ENCODE measurements at regions not wholly inside any gene's neighbourhood (a gene's known extent, or its start where the extent isn't known, plus 50 kb on each side); places are given as distances from the start of the nearest gene placed in this dataset.

- Histone ChIP-seq H3K27me3 (ENCODE audit: insufficient read depth, low read length) (no peaks in the 10 kb centered on the region), H3K36me3 (ENCODE audit: insufficient read depth, low read depth, low read length) (no peaks in the 10 kb centered on the region), H3K9ac (ENCODE audit: low read depth, low read length) (no peak overlapping the region), H3K4me1 (ENCODE audit: insufficient read depth, low read length) (no peaks in the 10 kb centered on the region; the same call in 1 of the 2 replicates), H3K4me3 (ENCODE audit: low read length) (no peak overlapping the region), H3K27ac (ENCODE audit: low read length) (no peak overlapping the region), H3K9me3 (ENCODE audit: insufficient read depth, low read depth, low read length) (no peaks in the 10 kb centered on the region)
These were observed 53.1 kb downstream of the ATXN3L start for GRCh38 chrX:13266641-13267345.

GRCh38 chrX:13265549-13266132, 54.2 kb downstream of the ATXN3L start:
- no peak overlapping the region for H3K4me3 ChIP-seq (ENCODE audit: low read length)
- H3K36me3 ChIP-seq (ENCODE audit: insufficient read depth, low read depth, low read length), result no peaks in the 10 kb centered on the region
- no peaks in the 10 kb centered on the region; the same call in 1 of the 2 replicates for H3K4me1 ChIP-seq (ENCODE audit: insufficient read depth, low read length)
- no peaks in the 10 kb centered on the region for H3K27me3 ChIP-seq (ENCODE audit: insufficient read depth, low read length)
- H3K9me3 ChIP-seq (ENCODE audit: insufficient read depth, low read depth, low read length), result no peaks in the 10 kb centered on the region
- no peak overlapping the region for H3K27ac ChIP-seq (ENCODE audit: low read length)
- no peak overlapping the region for H3K9ac ChIP-seq (ENCODE audit: low read depth, low read length)

- H3K36me3 ChIP-seq (ENCODE audit: insufficient read depth, low read depth, low read length), result no peaks in the 10 kb centered on the region
- no peaks in the 10 kb centered on the region for H3K27me3 ChIP-seq (ENCODE audit: insufficient read depth, low read length)
- no peak overlapping the region for H3K4me3 ChIP-seq (ENCODE audit: low read length)
- no peak overlapping the region for H3K9ac ChIP-seq (ENCODE audit: low read depth, low read length)
- H3K4me1 ChIP-seq (ENCODE audit: insufficient read depth, low read length), result no peaks in the 10 kb centered on the region; the same call in 1 of the 2 replicates
- H3K27ac ChIP-seq (ENCODE audit: low read length), result no peak overlapping the region
- no peaks in the 10 kb centered on the region for H3K9me3 ChIP-seq (ENCODE audit: insufficient read depth, low read depth, low read length)
These were observed 54.7 kb downstream of the ATXN3L start for GRCh38 chrX:13265111-13265510.

GRCh38 chrX:13263560-13264251, 56.1 kb downstream of the ATXN3L start:
- no peak overlapping the region for H3K9ac ChIP-seq (ENCODE audit: low read depth, low read length)
- no peak overlapping the region for H3K4me3 ChIP-seq (ENCODE audit: low read length)
- H3K27me3 ChIP-seq (ENCODE audit: insufficient read depth, low read length), result no peaks in the 10 kb centered on the region
- H3K9me3 ChIP-seq (ENCODE audit: insufficient read depth, low read depth, low read length), result no peaks in the 10 kb centered on the region
- no peaks in the 10 kb centered on the region; the same call in 1 of the 2 replicates for H3K4me1 ChIP-seq (ENCODE audit: insufficient read depth, low read length)
- no peak overlapping the region for H3K27ac ChIP-seq (ENCODE audit: low read length)
- no peaks in the 10 kb centered on the region for H3K36me3 ChIP-seq (ENCODE audit: insufficient read depth, low read depth, low read length)

DNA sequence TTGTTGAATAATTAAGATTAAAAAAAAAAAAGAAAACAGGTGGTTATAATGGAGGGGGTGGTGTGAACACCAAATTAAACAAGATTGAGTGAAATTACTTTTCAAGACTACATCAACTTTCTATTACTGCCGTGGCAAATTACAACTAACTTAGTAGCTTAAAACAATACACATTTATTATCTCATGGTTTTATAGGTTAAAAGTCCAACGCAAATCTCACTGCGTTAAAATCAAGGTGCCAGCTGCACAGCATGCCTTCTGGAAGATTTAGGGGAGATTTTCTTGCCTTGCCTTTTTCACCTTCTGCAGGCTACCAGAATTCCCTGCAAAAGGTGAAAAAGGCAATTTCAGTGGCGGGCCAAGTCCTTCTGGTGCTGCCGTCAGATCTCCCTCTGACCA, 58.5 kb downstream of the ATXN3L start:
- no peaks in the 10 kb centered on the region for H3K9me3 ChIP-seq (ENCODE audit: insufficient read depth, low read depth, low read length)
- H3K4me1 ChIP-seq (ENCODE audit: insufficient read depth, low read length), result no peaks in the 10 kb centered on the region; the same call in 1 of the 2 replicates
- no peaks in the 10 kb centered on the region for H3K36me3 ChIP-seq (ENCODE audit: insufficient read depth, low read depth, low read length)
- no peak overlapping the region for H3K4me3 ChIP-seq (ENCODE audit: low read length)
- H3K27me3 ChIP-seq (ENCODE audit: insufficient read depth, low read length), result no peaks in the 10 kb centered on the region
- H3K9ac ChIP-seq (ENCODE audit: low read depth, low read length), result no peak overlapping the region
- no peak overlapping the region for H3K27ac ChIP-seq (ENCODE audit: low read length)

DNA sequence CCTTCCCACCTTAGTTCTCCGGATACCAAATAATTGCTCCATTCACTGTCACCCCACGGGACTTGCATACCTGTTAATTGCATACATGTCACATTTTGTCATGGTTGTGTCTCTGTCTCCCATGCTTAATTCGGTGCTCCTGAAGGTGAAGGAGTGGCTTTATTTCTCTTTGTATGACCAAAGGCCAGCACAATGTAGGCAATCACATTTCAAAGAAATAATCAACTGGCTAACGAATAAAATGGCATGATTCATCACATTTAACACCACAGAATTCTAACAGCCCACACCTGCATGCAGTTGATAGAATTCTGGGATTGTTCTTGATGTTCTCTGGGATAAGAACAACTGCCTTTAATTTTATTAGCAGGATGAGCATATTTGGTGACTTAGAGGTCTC, 59.3 kb downstream of the ATXN3L start:
- Histone ChIP-seq H3K27ac (ENCODE audit: low read length) (no peak overlapping the region), H3K36me3 (ENCODE audit: insufficient read depth, low read depth, low read length) (no peaks in the 10 kb centered on the region), H3K4me3 (ENCODE audit: low read length) (no peak overlapping the region), H3K9ac (ENCODE audit: low read depth, low read length) (no peak overlapping the region), H3K27me3 (ENCODE audit: insufficient read depth, low read length) (no peaks in the 10 kb centered on the region), H3K4me1 (ENCODE audit: insufficient read depth, low read length) (no peaks in the 10 kb centered on the region), H3K9me3 (ENCODE audit: insufficient read depth, low read depth, low read length) (no peaks in the 10 kb centered on the region)

DNA sequence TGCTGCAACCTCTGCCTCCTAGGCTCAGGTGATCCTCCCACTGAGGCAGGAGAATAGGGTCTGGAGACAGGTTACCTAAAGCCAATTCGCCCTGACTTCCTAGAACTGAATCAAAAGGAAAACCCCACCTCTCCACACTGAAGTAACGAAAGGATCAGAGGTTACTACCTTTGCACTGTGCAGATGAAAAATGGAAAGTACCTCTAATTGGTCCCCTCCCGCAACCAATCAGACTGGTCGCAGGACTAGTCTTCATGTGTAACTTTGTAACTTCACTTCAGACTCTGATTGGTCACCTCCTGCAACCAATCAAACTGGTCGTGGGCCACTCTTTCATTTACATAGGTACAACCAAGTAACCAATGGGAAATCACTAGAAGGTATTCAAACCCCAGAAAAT, 61.1 kb downstream of the ATXN3L start:
- no peak overlapping the region for H3K4me3 ChIP-seq (ENCODE audit: low read length)

GRCh38 chrX:13258052-13258444, 61.8 kb downstream of the ATXN3L start:
- Histone ChIP-seq H3K9ac (ENCODE audit: low read depth, low read length) (no peak overlapping the region), H3K27me3 (ENCODE audit: insufficient read depth, low read length) (no peaks in the 10 kb centered on the region), H3K9me3 (ENCODE audit: insufficient read depth, low read depth, low read length) (no peaks in the 10 kb centered on the region; the same call in 1 of the 2 replicates), H3K4me1 (ENCODE audit: insufficient read depth, low read length) (no peaks in the 10 kb centered on the region), H3K36me3 (ENCODE audit: insufficient read depth, low read depth, low read length) (no peaks in the 10 kb centered on the region), H3K4me3 (ENCODE audit: low read length) (no peak overlapping the region), H3K27ac (ENCODE audit: low read length) (no peak overlapping the region)

More for the DNA sequence above, 61.1 kb downstream of the ATXN3L start:
- Histone ChIP-seq H3K27ac (ENCODE audit: low read length) (no peak overlapping the region), H3K9me3 (ENCODE audit: insufficient read depth, low read depth, low read length) (no peaks in the 10 kb centered on the region), H3K4me1 (ENCODE audit: insufficient read depth, low read length) (no peaks in the 10 kb centered on the region), H3K9ac (ENCODE audit: low read depth, low read length) (no peak overlapping the region), H3K27me3 (ENCODE audit: insufficient read depth, low read length) (no peaks in the 10 kb centered on the region), H3K36me3 (ENCODE audit: insufficient read depth, low read depth, low read length) (no peaks in the 10 kb centered on the region)

GRCh38 chrX:13257223-13258051, 62.4 kb downstream of the ATXN3L start:
- H3K4me1 ChIP-seq (ENCODE audit: insufficient read depth, low read length), result no peaks in the 10 kb centered on the region
- no peaks in the 10 kb centered on the region for H3K36me3 ChIP-seq (ENCODE audit: insufficient read depth, low read depth, low read length)

DNA sequence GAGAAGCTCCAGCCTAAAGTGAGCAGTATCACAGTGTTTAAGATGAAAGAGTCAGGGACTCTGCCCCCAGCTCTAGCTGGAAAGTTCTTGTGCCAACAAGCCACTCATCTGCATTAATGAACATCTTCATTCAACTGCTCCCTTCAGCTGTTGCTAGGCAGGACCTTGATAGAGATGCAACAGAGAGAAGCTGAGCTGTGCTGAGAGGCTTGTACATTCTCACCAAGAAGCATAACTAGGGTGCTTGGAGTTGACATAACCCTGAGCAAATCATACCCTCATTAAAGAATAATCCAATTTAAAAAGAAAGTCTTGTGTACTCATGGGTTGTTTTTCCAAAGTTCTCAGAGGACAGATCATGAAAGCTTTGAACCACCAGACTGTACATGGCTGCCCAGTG, 63.2 kb downstream of the ATXN3L start:
- Histone ChIP-seq H3K27me3 (ENCODE audit: insufficient read depth, low read length) (no peaks in the 10 kb centered on the region), H3K9ac (ENCODE audit: low read depth, low read length) (no peak overlapping the region), H3K36me3 (ENCODE audit: insufficient read depth, low read depth, low read length) (no peaks in the 10 kb centered on the region), H3K9me3 (ENCODE audit: insufficient read depth, low read depth, low read length) (no peaks in the 10 kb centered on the region; the same call in 1 of the 2 replicates), H3K4me3 (ENCODE audit: low read length) (no peak overlapping the region), H3K27ac (ENCODE audit: low read length) (no peak overlapping the region), H3K4me1 (ENCODE audit: insufficient read depth, low read length) (no peaks in the 10 kb centered on the region)

More at GRCh38 chrX:13257223-13258051, 62.4 kb downstream of the ATXN3L start:
- H3K27me3 ChIP-seq (ENCODE audit: insufficient read depth, low read length), result no peaks in the 10 kb centered on the region
- H3K9me3 ChIP-seq (ENCODE audit: insufficient read depth, low read depth, low read length), result no peaks in the 10 kb centered on the region; the same call in 1 of the 2 replicates
- H3K9ac ChIP-seq (ENCODE audit: low read depth, low read length), result no peak overlapping the region
- H3K27ac ChIP-seq (ENCODE audit: low read length), result no peak overlapping the region
- H3K4me3 ChIP-seq (ENCODE audit: low read length), result no peak overlapping the region

DNA sequence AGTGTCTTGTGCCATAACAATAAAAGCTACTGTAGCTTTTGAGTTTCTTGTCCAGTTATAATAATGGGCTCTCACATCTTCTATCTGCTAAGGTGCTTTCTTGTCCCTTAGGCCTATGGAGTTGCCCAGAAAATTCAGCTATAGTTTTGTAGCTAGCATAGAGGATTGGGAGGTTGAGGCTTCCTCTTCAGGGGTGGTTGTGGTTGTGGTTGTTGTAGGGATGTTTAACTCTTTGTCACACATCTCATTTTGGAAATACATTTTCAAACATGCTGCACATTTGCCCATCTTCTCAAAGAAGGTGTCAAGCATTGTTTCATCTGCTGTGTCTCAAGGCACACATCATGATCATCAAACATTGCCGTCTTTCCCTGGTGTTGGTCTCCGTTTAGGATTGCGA, 65.0 kb downstream of the ATXN3L start:
- H3K4me3 ChIP-seq (ENCODE audit: low read length), result no peak overlapping the region
- no peaks in the 10 kb centered on the region for H3K4me1 ChIP-seq (ENCODE audit: insufficient read depth, low read length)
- no peaks in the 10 kb centered on the region for H3K27me3 ChIP-seq (ENCODE audit: insufficient read depth, low read length)
- H3K9me3 ChIP-seq (ENCODE audit: insufficient read depth, low read depth, low read length), result no peaks in the 10 kb centered on the region; the same call in 1 of the 2 replicates
- H3K27ac ChIP-seq (ENCODE audit: low read length), result no peak overlapping the region
- H3K36me3 ChIP-seq (ENCODE audit: insufficient read depth, low read depth, low read length), result no peaks in the 10 kb centered on the region
- H3K9ac ChIP-seq (ENCODE audit: low read depth, low read length), result no peak overlapping the region

All from iPS-20b (cell line).